ENCODE measurements at regions not wholly inside any gene's neighbourhood (a gene's known extent, or its start where the extent isn't known, plus 50 kb on each side); places are given as distances from the start of the nearest gene placed in this dataset.

- peak overlapping the region; percentile 82 for H2AFZ ChIP-seq (replicated peaks; ENCODE audit: low read length, poor library complexity)
Measured at GRCh38 chr10:91689731-91690168, 56.9 kb upstream of the PPP1R3C start.

More at GRCh38 chr10:91689731-91690168, 56.9 kb upstream of the PPP1R3C start:
- in situ Hi-C loops (cut with MboI; ENCODE audit: low sequenced_read_pairs) (loop anchor here (10.0 kb wide), 1 partner anchor 135 kb away; no protein-coding TSS in a partner anchor), intact Hi-C loops (cut with micrococcal nuclease) (loop anchor here (5.0 kb wide), 1 partner anchor 302 kb away; no protein-coding TSS in a partner anchor), dilution Hi-C loops (cut with HindIII; ENCODE audit: low sequenced_read_pairs, unreplicated experiment) (no loop called here)
- Histone ChIP-seq H3K27me3 (ENCODE audit: control insufficient read depth, insufficient read depth, low read length) (no peaks in the 10 kb centered on the region), H3K79me1 (ENCODE audit: low read depth in 1 of 2, low read length in 2 of 2) (no peaks in the 10 kb centered on the region), H3K4me1 (ENCODE audit: control insufficient read depth, insufficient read depth, low read length) (peaks cover 10% of the 10 kb centered on the region), H3K18ac (ENCODE audit: low read depth, low read length) (peak overlapping the region; percentile 90), H3K36me3 (ENCODE audit: control insufficient read depth, insufficient read depth, low read length) (no peaks in the 10 kb centered on the region), H3K56ac (ENCODE audit: extremely low read depth, insufficient read depth, low read length) (peak overlapping the region; percentile 55; the same call in 1 of the 2 replicates), H2AK9ac (replicated peaks; ENCODE audit: low read depth, low read length, poor library complexity) (peak overlapping the region; percentile 95), H2AK5ac (ENCODE audit: low read depth, low read length) (peak overlapping the region; percentile 99), H2BK20ac (ENCODE audit: low read depth, low read length) (peak overlapping the region; percentile 96), H3K27ac (ENCODE audit: insufficient read depth, low read length) (peak overlapping the region; percentile 17), H3K4me3 (ENCODE audit: insufficient read depth, low read depth, low read length) (no peak overlapping the region), H3K9ac (ENCODE audit: low read depth, low read length) (peak overlapping the region; percentile 41; the same call in 1 of the 2 replicates), H3K4ac (ENCODE audit: low read depth, low read length) (peak overlapping the region; percentile 96), H4K5ac (ENCODE audit: low read depth, low read length) (peak overlapping the region; percentile 97), H4K8ac (ENCODE audit: low read depth in 2 of 2, low read length in 2 of 2) (peak overlapping the region; percentile 61 to 97), H4K20me1 (ENCODE audit: insufficient read depth, low read length) (no peaks in the 10 kb centered on the region), H3K4me2 (ENCODE audit: low read depth, low read length) (no peak overlapping the region), H4K91ac (ENCODE audit: insufficient read depth, low read depth, low read length) (peak overlapping the region; percentile 92), H2BK120ac (ENCODE audit: low read depth, low read length) (peak overlapping the region; percentile 96), H2BK5ac (ENCODE audit: low read depth, low read length, poor library complexity, severe bottlenecking) (peak overlapping the region; percentile 79), H3K23ac (ENCODE audit: low read depth, low read length) (peak overlapping the region; percentile 81), H3K14ac (replicated peaks; ENCODE audit: low read depth, low read length) (peak overlapping the region; percentile 91), H3K9me1 (ENCODE audit: insufficient read depth, low read length) (peaks cover 8% of the 10 kb centered on the region), H3K9me3 (ENCODE audit: control insufficient read depth, insufficient read depth, low read length) (no peaks in the 10 kb centered on the region), H2BK15ac (ENCODE audit: low read depth, low read length) (peak overlapping the region; percentile 95; the same call in 2 of the 3 replicates)
- peak; percentile 54 for DNase-seq
- POLR2A ChIA-PET (ENCODE audit: unreplicated experiment): no interaction called here
- WGBS, 2 experiments (ENCODE audit: extremely low coverage in 2 of 2, insufficient read length in 1 of 2): no CpG with 5 or more reads among the region's 2 CpGs
- no TSS peak for BruUV-seq (replicated peaks)
- ATAC-seq (ENCODE audit: low read depth): peak; percentile 70
- no peak for TF ChIP-seq NFE2L2 (IDR thresholded peaks at IDR 0.05; ENCODE audit: low read depth, low read length)
- no peak for TF ChIP-seq CHD1 (IDR thresholded peaks at IDR 0.05; ENCODE audit: low read depth, low read length)
- TF ChIP-seq SMC3 (IDR thresholded peaks at IDR 0.05; ENCODE audit: low read depth, low read length): no peak
- peak; percentile 88 for TF ChIP-seq CEBPB (IDR thresholded peaks at IDR 0.05; ENCODE audit: low read depth, low read length)
- no peak for TF ChIP-seq RAD21 (IDR thresholded peaks at IDR 0.05; ENCODE audit: low read length)
- CTCF ChIA-PET: no interaction called here

Measured in IMR-90 (cell line).